ENCODE measurements at regions not wholly inside any gene's neighbourhood (a gene's known extent, or its start where the extent isn't known, plus 50 kb on each side); places are given as distances from the start of the nearest gene placed in this dataset.
A peak's percentile ranks its signal among the peaks of the same experiment; 100 is the strongest.
"Not testable (repeated sequence)": the region's sequence is repeated elsewhere in the genome, so short reads cannot be mapped to it uniquely, and the experiment has no call there.

DNA sequence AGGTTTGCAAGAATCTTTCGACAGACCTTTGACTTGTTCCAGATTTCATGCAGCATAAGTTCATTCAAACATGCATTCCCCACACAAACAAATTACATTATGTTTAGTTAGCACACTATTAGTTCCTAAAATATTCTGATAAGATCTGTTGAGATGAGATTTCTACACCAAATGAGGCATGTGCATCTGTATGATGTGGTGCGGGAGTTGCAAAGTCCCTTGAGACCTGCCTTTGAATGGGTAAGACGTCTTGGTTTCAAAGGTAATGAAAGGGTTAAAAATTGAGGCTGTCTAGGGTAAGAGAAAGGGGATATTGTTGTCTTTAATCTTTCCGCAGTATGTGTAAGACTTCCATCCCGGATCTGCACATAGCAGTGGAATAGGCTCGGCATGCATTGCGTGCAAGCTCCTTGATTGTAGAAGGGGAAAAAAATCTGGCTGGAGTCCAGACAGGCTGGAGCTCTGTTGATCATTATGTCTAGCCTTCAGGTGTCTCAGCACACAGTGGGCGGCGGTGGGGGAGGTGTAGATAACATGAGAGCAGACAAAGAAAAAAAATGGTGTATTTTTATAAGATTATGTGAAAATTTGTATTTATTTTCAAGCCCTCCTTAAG, 296.6 kb downstream of the PTPRC start:
- DNase-seq: peak; percentile 98

DNA sequence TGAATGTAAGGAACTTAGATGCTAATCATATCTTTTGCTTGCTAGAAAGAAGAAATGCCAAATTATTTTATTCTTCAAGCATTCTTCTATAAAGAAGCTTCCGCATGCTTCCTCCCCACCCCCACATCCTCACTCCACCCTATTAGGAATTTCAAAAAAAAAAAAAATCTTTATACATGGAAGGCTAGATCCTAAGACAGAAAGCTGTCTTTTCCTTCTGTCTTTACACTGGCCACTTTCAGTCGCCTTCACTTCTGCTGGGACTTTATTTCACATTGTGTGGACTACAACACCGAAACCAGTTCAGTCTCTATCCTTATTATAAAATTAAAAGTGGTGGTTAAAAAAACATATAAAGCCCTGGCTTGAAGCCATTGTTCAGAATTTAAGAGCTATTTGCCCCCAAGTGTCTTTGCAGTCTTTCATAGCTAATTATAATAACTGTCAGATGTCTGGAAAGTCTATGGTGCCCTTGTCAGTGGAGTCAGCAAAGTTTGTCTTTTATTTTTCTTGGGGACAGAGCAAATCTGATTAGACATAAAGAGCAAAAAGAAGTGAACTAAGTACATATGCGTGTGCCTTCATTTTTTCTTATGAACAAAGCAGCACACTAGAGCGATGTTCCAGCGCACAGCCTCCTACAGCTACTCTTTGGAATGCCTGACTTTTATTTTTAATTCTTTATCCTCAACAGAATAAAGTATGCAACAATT, 297.7 kb downstream of the PTPRC start:
- DNase-seq: no peak

DNA sequence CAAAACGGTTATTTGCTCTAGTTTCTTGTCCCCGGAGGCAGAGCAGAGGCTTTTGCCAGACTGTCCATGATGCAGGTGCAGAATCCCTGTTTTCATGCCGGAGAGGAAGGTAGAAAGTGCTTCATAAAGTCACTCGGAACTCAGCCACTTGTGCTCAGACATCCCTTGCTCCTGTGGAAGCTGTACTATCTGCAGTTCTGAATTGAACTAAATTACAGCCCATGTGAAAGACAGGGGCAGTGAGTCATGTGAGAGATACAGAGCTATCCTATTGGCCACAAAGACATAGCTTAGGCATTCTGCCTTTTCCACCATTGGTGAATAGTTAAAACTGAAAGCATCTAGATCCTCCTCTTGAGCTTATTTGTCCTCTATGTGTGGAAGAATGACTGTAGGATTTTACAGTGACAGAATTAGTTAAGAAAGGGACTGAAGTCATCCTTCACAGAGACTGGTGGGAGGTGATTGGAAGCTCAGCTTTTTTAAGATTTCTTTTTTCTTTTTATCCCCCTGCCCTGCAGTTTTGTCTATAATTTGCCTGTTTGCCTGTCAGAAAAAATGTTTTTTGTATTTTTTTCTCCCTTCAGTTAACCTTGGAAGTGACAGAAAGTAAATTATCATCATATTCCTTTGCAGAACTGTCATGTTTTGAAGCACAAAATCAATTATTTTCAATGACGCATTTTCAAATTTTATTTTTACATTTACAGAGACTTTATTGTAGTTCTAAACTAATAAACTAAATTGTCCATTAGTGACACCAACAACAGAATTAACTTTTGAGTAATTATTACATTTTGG, 298.6 kb downstream of the PTPRC start:
- peak; percentile 93 for DNase-seq

DNA sequence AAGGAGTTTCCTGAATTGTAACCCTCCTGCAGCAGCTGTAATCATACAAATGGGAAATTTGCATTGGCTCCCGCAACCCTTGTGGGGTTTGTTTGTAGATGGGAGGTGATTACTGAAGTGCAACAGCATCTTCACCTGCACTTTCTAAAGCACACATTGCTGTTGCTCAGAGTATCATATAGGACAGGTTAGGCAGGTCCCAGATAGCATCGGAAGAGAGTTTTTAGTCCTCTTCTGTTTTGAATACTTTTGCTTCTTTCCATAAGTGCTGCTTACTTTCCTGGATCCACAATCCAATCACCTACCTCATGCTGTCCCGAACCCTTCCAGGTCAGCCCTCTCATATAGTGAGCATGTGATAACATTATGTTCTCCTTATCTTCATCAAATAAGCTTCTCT, 300.4 kb downstream of the PTPRC start:
- no peak for DNase-seq

DNA sequence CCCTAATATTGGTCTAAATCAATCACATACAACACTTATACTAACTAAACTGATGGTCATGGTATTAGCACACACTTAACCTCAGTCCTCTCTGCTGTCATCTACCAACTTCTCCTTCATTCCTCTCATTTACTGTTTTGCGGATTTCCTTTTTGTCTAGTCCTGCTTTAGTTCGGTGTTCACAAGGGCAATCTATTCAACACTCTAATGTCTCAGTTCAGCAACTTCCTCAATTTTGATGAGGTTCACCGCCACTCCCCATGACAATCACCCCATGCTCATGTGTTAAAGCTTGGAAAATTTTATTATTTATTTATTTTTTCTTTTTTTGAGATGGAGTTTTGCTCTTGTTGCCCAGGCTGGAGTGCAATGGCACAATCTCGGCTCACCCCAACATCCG, 301.1 kb downstream of the PTPRC start:
- DNase-seq: no peak

DNA sequence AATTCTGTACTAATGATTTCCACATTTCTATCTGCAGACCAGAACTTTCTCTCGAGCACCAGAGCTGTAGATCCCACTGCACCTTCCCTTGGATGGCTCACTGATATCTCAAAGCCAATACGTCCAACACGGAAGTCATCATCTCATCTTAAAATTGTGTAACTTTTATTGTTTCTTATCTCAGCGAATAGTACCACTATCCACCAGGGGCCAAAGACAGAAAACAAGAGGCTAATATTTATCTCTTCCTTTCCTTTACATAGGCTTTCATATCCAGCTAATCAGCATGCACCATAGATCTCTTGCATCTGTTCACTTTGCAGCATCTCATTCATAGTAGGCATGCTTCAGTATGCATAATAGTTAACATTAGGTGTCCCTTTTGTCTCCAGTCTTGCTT, 303.6 kb downstream of the PTPRC start:
- DNase-seq: no peak

DNA sequence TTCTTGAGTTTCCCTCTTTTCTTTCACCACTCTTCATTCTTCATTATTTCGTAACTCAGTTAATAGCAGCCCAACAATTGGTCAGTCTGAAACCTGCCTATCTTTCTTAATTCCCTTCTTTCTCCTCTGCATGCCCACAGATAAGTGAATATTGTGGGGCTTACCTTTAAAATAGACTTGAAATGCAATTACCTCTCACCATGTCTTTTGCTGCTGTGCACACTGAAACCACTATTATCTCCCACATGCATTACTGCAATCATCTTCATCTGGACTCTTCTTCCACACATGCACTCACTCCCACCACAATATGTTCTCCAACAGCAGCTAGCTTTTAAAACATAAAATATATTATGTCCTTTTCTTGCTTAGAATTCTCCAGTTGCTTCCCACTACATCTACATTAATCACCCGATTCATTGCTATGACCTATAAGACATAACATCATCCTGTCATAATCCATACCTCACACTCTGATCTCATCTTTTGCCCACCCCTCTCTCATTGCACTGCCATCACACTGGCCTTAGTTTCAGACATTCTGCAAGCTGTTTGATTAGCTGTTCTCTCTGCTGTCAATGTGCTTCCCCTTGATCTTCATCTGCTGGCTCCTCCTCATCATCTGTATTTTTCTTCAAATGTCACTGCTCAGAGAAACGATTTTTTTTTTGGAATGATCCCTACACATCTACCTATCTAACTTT, 304.8 kb downstream of the PTPRC start:
- no peak for DNase-seq

DNA sequence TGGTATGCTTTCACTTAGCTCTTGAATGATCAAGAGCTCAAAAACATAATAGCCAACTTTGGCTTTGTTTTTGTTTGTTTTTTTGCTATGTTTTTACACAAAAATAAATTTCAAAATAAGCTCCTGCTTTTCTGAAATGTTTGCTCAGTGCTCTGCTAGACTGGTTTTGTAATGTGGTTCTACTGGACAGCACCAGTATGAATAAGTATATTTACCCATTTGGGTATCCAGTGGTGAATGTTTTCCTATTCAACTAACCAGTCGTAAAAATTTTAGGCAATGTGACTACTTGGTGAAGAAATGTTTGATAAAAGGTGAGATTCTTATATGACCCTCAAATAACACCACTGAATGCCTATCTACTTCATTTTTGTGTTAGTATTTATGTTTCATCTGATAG, 308.6 kb downstream of the PTPRC start:
- DNase-seq: no peak

DNA sequence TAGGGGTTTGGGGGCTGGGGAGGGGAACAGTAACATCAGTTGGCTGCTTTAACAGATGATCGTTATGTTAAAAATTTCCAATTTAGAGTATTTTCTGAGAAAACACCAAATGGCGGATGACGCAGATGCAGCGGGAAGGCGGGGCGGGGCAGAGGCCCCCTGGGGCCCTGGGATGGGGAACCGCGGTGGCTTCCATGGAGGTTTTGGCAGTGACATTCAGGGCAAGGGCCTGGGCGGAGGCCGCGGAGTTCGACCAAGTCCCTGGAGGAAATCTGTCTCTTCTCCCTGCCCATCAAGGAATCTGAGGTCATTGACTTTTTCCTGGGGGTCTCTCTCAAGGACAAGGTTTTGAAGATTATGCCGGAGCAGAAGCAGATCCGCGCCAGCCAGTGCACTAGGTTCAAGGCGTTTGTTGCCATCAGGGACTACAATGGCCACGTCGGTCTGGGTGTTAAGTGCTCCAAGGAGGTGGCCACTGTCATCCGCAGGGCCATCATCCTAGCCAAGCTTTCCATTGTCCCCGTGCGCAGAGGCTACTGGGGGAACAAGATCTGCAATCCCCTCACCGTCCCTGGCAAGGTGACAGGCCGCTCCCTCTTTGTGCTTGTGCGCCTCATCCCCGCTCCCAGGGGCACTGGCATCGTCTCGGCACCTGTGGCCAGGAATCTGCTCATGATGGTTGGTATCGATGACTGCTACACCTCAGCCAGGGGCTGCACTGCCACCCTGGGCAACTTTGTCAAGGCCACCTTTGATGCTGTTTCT, 310.2 kb downstream of the PTPRC start:
- DNase-seq: no peak

DNA sequence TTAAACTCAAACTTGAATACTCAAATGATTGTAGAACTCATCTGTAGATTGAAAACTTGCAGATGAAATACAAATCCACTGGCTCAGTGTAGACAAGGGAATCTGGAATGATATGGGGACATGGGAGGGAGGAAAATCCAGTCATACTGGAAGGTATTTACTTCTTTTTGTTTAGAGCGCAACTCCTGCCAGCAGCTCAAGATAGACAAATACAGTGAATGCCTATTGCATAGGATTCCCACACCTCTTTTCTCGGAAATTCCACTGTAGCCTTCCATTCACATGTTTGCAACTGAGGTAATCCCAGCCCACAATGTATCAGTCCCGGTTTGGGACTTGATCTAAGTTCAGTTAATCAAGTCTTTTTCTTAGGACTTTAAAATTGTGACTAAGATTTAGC, 311.2 kb downstream of the PTPRC start:
- no peak for DNase-seq

DNA sequence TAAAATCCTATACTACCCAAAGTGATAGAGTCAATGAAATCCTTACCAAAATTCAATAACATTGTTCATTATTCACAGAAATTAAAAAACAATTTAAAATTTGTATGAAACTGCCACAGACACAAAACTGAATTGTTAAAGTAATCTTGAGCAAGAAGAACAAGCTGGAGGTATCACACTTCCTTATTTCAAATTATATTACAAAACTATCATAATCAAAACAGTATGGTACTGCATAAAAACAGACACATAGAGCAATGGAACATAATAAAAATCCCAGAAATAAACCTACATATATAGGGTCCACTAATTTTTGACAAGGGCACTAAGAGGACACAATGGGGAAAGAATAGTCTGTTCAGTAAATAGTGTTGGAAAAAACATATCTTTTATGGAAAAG, 316.2 kb downstream of the PTPRC start:
- DNase-seq: no peak

DNA sequence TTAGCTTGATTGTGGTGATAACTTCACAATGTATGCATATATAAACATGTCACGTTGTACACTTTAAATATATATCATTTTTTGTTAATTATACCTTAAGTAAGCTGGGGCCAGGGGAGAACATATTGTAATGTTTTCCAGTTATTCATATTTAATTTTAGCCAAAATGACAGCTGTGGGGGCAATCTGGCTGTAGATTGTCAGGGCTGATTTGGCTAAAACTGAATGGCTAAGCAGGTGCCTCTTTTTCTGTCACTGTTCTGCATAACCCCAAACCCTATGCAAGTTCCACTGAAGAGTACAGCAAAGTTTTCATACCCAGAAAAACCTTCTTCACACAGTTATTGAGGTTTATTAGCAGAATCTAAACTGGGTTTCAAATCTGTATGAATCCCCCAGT, 318.2 kb downstream of the PTPRC start:
- no peak for DNase-seq

DNA sequence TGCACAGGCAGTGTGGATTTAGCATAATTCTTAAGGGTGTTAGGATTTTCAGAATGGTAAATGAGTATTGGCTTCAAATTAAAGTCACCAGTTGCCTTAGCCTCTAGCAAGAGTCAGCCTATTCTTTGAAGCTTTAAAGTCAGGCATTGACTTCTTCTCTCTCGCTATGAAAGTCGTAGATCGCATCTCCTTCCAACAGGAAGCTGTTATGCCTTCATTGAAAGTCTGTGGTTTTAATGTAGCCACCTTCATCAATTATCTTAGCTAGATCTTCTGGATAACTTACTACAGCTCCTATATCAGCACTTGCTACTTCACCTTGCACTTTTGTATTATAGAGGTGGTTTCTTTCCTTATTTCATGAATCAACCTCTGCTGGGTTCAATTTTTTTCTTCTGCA, 320.2 kb downstream of the PTPRC start:
- DNase-seq: no peak

DNA sequence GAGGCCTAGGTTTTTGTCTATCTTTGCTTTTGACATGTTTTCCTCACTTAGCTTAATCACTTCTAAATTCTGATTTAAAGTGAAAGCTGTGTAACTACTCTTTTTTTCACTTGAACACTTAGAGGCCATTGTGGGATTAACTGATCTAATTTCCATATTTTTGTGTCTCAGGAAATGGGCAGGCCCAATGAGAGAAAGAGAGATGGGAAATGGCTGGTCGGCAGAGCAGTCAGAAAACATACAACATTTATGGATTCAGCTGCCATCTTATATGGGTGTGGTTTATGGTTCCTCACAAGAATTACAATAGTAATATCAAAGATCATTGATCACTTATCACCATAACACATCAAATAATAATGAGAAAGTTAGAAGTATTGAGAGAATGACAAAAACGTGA, 320.8 kb downstream of the PTPRC start:
- no peak for DNase-seq

DNA sequence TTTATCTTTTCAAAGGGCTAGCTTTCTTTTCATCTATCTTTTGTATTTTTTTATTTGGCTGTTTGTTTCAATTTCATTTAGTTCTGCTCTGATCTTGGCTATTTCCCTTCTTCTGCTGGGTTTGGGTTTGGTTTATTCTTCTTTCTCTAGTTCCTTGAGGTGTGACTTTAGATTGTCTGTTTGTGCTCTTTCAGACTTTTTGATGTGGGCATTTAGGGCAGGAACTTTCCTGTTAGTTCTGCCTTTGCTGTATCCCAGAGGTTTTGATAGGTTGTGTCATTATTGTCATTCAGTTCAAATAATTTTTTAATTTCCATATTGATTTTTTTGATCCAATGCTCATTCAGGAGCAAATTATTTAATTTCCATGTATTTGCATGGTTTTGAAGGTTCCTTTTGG, 325.0 kb downstream of the PTPRC start:
- DNase-seq: not testable (repeated sequence)

DNA sequence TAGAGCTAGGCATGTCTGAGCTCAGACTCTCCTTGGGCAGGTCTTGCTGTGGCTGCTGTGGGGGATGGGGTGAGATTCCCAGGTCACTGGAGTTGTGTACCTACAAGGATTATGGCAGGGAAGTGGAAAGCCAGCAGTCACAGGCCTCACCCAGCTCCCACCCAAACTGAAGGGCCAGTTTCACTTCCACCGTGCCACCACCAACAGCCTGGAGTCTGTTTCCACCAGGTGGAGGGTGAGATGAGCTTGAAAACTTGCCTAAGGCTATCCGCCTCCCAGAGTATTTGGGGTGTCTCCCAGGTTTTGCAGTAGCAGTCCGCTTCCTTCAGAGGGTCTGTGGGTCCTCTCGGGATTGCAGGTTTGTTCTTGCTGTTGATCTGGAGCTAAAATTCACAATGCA, 327.7 kb downstream of the PTPRC start:
- DNase-seq: no peak

DNA sequence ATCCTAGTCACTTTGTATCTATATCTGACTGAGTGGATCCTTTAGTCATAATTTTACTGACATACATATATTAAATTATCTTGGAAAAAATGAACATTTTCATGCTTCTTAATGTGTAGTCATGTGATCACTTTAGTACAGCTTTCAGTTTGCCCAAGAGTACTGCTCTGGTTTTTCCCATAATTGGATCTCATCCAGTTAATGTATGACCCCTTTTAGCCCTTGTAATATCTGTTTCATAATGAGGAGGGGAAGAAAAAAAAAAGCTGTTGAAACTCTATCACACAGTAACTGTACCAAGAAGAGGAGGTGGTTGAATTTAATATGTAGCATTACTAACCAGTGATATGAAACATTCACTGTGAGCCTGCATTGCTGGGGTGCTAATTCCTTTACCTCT, 328.7 kb downstream of the PTPRC start:
- DNase-seq: no peak

DNA sequence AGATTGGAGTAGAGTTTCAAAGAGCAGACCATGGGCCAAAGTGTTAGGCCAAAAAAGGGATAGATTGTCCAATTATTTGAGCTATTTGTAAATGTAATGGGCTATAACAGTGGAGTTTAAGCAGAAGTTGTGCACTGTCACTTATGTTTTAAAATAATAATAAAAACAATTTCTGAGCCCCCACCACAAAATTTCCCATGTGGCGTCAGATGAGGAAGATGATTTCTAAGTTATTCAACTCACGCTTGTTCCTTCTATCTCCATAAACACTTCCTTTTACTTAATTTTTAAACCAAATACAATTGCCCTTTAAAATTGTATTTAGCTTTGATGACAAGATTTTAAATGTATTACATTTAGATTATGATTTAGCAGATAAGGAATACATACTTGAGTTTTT, 330.0 kb downstream of the PTPRC start:
- DNase-seq: no peak

DNA sequence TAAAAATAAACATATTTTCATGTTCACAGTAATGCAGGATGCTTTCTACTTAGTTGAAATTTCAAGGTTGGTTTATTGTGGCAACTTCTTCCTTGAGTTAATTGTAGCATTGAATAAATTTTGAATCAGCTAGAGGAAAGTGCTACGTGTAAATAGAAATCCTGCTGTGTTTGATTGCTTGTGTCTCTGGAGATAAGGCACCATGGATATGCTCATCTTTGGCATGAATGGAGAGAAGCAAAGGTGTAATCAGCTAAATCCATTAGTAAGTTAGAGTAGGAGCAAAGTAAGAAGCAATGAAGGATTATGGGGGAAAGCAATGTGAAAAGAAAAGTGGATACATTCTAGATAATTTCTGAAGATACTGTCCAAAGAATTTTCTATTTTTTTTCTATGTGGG, 331.1 kb downstream of the PTPRC start:
- DNase-seq: no peak

DNA sequence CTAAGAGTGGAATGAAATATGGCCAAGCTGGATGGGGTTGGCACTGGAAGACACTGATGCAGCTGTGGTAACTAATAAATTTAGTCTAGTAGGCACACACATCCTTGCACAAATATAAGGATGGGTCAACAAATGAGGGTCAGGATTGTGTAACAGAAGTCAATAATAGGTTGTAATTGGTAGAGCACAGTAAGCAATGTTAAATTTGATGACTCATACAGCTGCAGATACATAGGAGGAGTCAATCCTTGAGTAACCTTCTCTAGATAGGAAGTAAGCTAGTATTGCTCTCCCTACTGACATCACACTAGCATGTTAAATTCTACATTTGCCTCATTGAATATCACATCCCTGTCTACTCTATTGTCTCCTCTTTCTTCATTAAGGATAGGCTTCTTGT, 332.1 kb downstream of the PTPRC start:
- DNase-seq: peak; percentile 21

DNA sequence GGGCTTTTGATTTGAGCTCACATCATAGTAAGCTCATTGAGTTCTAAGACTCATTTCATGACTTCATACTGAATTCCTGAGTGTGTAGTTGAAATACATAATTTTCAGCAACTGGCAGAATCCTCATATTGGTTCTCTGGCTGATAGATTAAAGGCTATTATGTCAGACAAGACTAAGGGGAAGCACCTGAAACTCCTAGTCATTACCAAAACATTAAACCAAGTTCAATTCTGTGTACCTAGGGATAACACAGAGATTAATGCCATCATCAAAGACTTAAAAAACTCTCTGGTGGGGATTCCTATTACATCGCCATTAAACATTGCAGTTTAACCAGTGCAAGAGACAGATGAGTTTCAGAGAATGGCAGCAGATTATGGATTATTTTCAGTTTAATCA, 339.1 kb downstream of the PTPRC start:
- no peak for DNase-seq

DNA sequence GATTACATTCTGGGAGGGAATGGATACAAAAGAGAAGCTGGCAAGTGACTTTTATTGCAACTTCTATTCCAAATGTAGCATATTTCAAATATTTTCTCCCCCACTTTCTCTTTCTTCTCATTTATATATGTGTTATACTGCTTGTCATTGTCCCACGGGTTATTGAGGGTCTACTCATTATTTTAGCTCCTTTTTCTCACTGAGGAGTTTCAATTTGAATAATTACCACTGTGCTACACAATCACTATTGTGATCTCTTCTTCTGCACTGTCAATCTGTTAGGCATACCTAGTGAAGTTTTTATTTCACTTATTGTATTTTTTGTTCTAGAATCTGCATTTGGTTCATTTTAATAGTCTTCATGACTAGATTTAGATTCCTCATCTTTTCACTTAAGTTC, 339.7 kb downstream of the PTPRC start:
- no peak for DNase-seq

DNA sequence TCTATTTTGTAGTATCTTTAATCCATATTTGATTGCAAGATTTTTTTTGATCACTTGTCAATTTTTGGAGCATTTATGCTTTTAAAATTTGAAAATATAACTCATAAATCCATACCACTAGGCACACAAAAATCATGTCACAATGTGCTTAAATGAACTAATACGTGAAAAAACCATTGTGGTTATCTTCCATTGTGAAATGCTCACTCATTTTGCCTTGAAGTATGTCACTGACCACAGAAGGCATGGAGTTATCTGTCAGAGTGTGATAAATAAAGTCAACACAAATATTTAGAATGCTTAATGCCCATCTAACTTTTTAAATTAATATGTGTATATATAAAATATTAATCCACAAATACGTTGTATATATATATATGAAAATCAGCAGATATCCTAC, 347.2 kb downstream of the PTPRC start:
- DNase-seq: no peak

Measured in NCI-H226 (cell line).